ENCODE measurements at regions not wholly inside any gene's neighbourhood (a gene's known extent, or its start where the extent isn't known, plus 50 kb on each side); places are given as distances from the start of the nearest gene placed in this dataset.

DNA sequence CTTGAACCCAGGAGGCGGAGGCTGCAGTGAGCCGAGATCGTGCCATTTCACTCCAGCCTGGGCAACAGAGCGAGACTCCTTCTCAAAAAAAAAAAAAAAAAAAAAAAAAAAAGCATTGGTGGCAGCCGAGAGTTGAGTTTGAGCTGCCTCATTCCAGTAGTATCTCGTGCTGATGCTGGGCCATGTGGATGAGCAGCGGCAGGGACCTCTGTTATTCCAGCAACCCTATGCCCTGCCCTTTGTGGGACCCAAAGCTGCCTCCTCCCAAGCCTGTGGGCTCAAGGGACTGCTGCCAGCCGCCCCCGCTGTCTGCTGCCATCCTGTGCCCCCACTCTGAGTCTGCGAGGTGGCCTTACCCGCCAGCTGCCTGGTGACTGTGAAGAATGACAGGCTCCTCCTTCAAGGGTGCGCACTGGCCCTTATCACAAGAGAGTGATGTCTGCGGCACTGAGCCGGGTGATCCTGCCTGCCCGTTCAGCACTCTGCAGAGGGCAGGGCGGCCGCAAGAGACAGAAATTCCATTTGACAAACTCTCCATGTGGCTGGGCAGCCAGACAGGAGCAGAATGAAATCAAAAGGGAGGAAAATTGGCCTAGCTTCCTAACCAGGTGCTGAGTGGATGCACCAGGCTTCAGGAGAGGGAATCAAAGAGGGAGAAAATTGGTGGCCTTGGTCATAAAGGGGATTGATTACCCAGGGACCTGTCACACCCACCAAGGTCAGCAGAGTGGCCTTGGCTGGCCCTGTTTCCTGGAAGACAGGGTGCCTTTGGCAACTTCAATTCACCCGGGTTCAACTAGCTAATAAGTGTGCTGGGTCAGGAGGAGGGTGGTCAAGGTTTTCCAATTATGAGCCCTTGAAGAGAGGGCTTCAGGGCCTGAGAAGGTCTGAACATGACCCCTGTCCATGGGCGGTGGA lies 65.3 kb upstream of the ZMIZ1 start:
- no peak for DNase-seq (ENCODE audit: low read depth in 2 of 3, low spot score in 1 of 3)

DNA sequence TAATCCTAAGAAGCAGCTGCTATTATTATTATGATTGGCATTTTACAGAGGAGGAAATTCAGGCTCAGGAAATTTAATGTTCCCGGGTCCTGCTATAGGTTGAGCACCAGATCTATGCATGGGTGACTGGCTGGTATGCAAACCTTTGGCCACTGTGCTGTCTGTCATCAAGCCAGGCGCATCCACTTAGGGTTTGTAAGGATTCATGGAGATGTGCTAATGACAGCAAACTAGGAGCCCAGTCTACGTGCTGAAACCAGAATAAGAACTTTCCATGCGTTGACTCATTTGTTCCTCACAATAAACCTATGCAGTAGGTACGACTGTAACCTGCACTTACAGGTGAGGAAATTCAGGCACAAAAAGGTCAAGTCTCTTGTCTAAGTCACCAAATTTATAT lies 64.5 kb upstream of the ZMIZ1 start:
- no peak for DNase-seq (ENCODE audit: low read depth in 2 of 3, low spot score in 1 of 3)

DNA sequence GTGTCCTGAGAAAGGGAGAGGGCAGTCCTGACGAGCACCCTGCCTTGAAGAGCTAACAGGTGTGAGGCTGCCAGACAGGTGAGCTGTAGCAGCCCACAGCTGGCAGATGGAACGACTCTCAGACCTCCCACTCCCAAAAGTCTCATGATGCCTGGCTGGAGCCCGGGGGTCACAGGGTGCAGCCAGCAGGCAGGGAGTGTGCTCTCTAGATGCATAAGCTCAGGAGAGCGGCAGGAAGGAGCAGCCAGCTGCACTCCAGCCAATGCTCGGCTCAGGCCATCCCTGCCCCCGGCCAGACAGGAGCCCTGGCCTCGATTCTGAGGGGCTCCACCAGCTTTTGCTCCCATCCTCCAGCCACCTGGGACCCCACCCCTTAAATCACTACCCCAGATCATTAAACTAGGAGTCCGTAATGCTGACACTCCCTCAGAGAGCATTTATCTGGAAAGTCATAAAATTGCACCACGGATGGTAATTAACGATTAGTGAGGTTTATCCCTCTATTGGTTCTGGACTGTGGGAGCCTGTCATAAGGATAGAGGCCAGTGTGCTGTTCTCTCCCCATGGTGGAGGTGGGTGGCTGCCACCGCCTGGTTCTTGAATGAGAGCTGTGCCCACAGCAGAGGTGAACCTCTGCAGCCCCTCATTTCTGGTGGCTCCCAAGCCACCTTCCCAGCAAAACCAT lies 63.5 kb upstream of the ZMIZ1 start:
- DNase-seq (ENCODE audit: low read depth in 2 of 3, low spot score in 1 of 3), result no peak

DNA sequence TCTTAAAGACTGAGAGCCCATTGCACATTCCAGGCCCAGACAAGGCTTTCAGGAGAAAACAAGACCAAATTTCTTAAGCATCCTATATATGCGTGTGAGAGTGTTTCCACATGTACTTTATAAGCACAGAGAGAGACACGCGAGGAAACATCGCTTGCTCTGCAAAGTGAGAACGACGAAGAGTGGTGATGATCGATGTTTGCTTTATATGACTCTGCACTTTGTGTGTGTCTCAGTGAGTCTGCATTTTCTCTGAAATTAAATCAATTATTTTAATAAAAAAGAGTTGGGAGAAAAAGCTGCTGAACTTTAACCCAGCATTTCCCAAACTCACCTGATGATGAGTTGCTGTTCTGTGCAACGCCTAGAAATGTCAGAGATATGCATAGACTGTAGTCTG lies 61.7 kb upstream of the ZMIZ1 start:
- no peak for DNase-seq (ENCODE audit: low read depth in 2 of 3, low spot score in 1 of 3)

DNA sequence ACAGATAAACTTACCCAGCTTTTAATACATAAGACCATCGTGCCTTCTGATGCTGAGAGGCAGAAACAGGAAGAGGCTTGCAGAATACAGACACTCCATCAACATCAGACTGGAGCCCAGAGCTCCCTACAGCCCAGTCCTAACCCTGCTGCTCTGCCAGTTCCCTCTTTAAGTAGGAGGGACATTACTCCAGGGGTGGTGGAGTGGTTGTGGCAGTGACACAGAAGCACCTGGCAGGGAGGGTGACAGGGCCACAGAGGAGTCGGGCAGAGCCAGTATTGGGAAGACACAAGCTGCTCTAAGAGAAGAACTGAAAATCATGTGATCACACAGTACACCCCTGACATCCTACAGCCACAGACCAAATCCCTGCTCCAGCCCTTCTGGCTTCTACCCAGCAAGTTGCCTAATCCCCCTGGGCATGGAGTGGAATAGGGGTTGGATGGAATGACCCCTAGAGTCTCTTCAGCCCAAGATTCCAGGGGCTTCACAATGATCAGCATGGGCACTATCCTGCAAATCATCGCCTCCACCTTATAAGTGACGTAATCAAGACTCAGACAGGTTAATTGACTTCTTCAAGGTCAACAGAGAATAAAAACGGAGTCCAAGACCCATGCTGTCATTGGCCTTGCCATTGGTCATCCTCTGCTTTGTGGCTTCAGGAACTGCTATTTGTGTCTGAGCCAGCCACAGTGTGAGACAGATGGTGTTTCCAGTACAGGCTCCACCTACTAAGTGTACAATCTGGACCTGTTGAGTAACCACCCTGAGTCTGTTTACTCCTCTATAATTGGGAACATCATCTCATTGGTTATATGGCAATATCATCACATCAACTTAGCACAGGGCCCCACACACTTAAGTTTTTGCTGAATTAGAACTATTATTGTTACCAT lies 61.1 kb upstream of the ZMIZ1 start:
- DNase-seq (ENCODE audit: low read depth in 2 of 3, low spot score in 1 of 3), result no peak

DNA sequence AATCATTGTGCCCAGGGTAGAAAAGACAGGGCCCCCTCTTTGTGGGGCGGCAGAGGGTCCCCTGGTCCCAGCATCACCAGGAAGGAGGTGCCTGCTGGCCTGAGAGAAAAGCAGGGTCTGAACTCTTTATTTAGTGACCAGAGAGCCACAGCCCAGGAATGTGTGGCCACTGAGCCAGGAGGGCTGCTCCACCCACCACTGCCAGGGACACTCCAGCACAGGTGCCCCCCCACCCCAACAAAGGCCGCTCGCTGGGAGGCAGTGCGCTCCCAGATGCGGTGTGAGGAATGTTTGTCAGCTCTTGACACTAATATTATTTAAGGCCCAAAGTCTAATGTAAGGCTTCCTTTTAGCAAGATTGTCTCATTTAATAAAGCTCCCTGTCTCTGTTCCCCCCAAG lies 59.6 kb upstream of the ZMIZ1 start:
- no peak for DNase-seq (ENCODE audit: low read depth in 2 of 3, low spot score in 1 of 3)

DNA sequence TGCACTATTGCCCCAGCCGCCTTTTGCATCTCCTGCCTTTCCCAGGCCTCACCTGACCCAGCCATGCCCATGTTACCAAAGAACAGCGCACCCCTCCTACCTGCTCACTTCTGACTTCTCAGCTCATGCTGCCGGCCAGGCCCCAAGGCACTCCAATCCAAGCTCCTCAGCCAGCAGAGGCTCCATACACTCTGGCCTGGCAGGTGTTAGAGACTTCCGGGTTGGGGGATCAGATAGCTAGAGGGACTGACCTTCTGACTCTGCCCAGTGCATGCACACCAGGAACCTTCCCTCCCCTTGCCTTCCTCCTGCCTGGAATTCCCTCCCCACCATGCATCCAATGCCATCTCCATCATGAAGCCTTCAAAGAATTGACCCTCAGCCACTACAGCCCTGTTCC lies 56.2 kb upstream of the ZMIZ1 start:
- no peak for DNase-seq (ENCODE audit: low read depth in 2 of 3, low spot score in 1 of 3)

DNA sequence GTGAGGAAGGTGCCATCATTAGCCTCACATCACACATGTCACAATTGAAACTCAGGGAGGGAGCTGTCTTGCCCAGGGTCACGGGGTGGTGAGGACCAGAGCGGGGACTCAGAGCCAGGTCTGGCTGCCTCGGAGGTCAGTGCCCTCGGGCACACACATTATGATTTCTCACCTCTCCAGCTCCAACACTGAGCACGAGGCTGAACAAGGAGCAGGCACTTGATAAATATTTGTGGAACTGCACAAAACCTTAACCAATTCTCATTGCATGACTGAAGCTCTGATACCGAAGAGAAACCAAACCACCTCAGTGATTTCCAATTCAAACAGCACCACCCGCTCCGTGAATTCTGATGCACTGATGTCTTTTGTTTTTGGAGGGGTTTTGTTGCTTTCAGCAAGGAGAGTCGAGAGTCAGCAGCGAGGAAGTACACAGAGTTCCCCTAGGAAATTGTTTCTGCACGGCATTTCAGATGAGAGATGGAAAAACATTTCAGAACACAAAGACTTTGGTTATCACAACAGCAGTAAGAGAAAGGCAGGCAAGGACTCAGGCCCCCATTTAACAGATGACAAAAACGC lies 55.3 kb upstream of the ZMIZ1 start:
- DNase-seq (ENCODE audit: low read depth in 2 of 3, low spot score in 1 of 3), result no peak

DNA sequence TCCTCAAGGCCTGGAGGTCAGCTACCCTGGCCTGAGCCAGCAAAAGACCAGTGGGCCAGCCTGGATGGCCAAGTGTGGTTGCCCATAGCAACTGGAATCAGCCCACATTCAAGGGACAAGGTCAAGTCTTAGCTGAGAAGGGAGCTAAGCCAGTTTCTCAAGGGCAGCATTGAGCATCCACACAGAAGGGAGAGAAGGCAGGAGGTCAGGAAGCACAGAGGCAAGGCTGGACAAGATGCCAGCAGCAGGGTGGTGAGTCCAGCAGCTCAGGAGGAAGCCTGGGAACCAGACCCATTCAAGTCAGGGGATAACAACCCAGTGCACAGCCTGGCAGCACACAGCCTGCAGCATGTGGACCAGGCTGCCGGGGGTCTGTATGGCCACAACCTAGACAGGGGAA lies 54.0 kb upstream of the ZMIZ1 start:
- no peak for DNase-seq (ENCODE audit: low read depth in 2 of 3, low spot score in 1 of 3)

DNA sequence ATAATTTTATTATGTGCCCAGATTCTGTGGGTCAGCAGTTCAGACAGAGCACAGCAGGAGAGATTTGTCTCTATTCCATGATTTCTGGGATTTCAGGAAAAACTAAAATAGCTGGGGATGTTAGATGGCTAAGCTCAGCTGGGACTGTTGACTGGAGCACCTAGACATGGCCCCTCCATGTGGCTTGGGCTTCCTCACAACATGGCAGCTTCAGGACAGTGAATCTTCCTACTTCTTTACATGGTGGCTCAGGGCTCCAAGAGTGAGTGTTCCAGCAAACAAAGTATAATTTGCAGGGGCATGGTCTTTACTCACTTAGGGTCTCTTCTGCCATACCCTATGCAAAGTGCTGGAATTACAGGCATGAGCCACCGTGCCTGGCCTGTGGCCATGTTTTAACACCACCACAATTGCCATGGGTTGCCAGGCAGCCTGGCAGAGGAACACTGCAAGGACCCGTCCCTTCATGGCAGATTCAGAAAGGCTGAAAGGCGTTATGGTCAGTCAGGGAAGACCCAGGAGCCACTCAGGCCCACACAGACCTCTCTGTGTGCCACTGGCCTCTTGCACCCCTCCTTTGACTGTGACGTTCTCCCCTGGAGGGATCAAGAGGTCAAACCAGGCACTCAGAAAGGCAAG lies 50.8 kb upstream of the ZMIZ1 start:
- DNase-seq (ENCODE audit: low read depth in 2 of 3, low spot score in 1 of 3), result no peak

DNA sequence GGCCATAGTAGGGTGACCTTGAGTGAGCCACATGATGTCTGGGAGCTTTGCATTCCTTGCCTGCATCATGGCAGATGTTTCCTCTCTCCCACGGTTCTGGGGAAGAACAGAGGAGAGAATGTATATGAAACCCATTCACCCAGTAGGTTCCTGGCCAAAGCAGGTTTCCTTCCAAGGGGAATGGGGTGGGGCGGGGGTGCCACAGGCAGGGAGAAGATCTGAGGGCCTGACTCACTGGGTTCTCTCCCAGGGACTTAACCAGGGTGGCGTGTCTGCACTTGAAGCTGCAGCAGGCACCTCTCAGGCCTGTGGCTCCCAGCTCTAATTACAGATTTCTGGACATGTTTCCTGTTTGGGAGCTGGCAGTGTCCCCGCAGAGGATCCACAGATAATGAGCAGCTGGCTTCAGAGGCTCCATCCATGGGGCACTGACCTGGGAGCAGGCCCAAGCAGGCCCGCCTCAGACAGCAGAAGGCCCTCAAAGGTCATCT lies 50.2 kb upstream of the ZMIZ1 start:
- no peak for DNase-seq (ENCODE audit: low read depth in 2 of 3, low spot score in 1 of 3)

Measured in stimulated activated CD4-positive, alpha-beta T cell treated with anti-CD3 and anti-CD28 coated beads, Interleukin-12 subunit alpha, Interleukin-12 subunit beta, amount 100 ng/mL, for 48 hours (primary cell).